OCI-LY1 (cell line): ENCODE measurements at regions not wholly inside any gene's neighbourhood (a gene's known extent, or its start where the extent isn't known, plus 50 kb on each side); places are given as distances from the start of the nearest gene placed in this dataset.

ENCODE experiments used
- H2AFZ ChIP-seq: fragments of 200-600 bp; sonication (generic), shearing (Covaris generic); 2 replicates; pipeline ENCODE4 v1.6.0; 2014; ENCODE audit warnings: antibody characterized with exemption, mild to moderate bottlenecking, low read length
- H3F3A ChIP-seq: fragments of 200-600 bp; sonication (generic), shearing (Covaris generic); 2 replicates; pipeline ENCODE4 v1.6.0; 2014; ENCODE audit warnings: mild to moderate bottlenecking, antibody characterized with exemption, low read length, moderate library complexity; ENCODE audit not compliant: insufficient read depth
- H3K27ac ChIP-seq: fragments of 200-600 bp; sonication (generic); 2 replicates; pipeline ENCODE4 v1.5.1; 2014; ENCODE audit warnings: low read length, mixed run types, mild to moderate bottlenecking, low read depth; ENCODE audit not compliant: poor library complexity, severe bottlenecking
- H3K27me3 ChIP-seq: fragments of 200-600 bp; sonication (generic); 2 replicates; pipeline ENCODE4 v1.6.0; 2014; ENCODE audit warnings: antibody characterized with exemption, mild to moderate bottlenecking, low read length, moderate library complexity; ENCODE audit not compliant: insufficient read depth
- H3K36me3 ChIP-seq: fragments of 200-600 bp; sonication (generic); 2 replicates; pipeline ENCODE4 v1.6.1; 2014; ENCODE audit warnings: mild to moderate bottlenecking, antibody characterized with exemption, low read length, moderate library complexity, mixed read lengths; ENCODE audit not compliant: insufficient read depth
- H3K4me1 ChIP-seq: fragments of 200-600 bp; sonication (generic); 2 replicates; pipeline ENCODE4 v1.5.1; 2014; ENCODE audit warnings: mild to moderate bottlenecking, low read length, moderate library complexity; ENCODE audit not compliant: insufficient read depth, severe bottlenecking
- H3K4me2 ChIP-seq: fragments of 200-600 bp; sonication (generic), shearing (Covaris generic); 2 replicates; pipeline ENCODE4 v1.6.1; 2014; ENCODE audit warnings: low read length
- H3K4me3 ChIP-seq: fragments of 200-600 bp; sonication (generic); 2 replicates; pipeline ENCODE4 v1.5.1; 2014; ENCODE audit warnings: low read length, low read depth, mild to moderate bottlenecking, mixed read lengths; ENCODE audit not compliant: poor library complexity, severe bottlenecking
- H3K79me2 ChIP-seq: fragments of 200-600 bp; shearing (Covaris generic); 2 replicates; pipeline ENCODE4 v1.6.1; 2016; ENCODE audit warnings: mixed run types, low read length, mixed read lengths; ENCODE audit not compliant: insufficient read depth
- H3K9ac ChIP-seq: fragments of 200-600 bp; sonication (generic), shearing (Covaris generic); 2 replicates; pipeline ENCODE4 v1.6.1; 2014; ENCODE audit warnings: mild to moderate bottlenecking, low read length, mixed read lengths
- H3K9me2 ChIP-seq: fragments of 200-600 bp; sonication (generic), shearing (Covaris generic); 2 replicates; pipeline ENCODE4 v1.6.1; 2014; ENCODE audit warnings: low read depth, mild to moderate bottlenecking, low read length, mixed read lengths
- H3K9me3 ChIP-seq: fragments of 200-600 bp; shearing (Covaris generic); 2 replicates; pipeline ENCODE4 v1.6.1; 2014; ENCODE audit warnings: low read length, mixed read lengths
- H4K20me1 ChIP-seq: fragments of 200-600 bp; sonication (generic), shearing (Covaris generic); 2 replicates; pipeline ENCODE4 v1.6.0; 2016; ENCODE audit warnings: mild to moderate bottlenecking, low read length; ENCODE audit not compliant: insufficient read depth
- CTCF ChIP-seq: fragments of 200-600 bp; sonication (generic), shearing (Covaris generic); IDR thresholded peaks from 2 replicates; pipeline ENCODE4 v1.5.1; 2017; ENCODE audit warnings: mild to moderate bottlenecking, antibody characterized with exemption, low read length, moderate library complexity, mixed read lengths
- EZH2 ChIP-seq: fragments of 200-600 bp; sonication (generic), shearing (Covaris generic); IDR thresholded peaks from 2 replicates; pipeline ENCODE4 v1.8.0; 2017; ENCODE audit warnings: borderline replicate concordance, mixed run types, mild to moderate bottlenecking, antibody characterized with exemption, low read length, moderate library complexity, mixed read lengths

- no peaks in the 10 kb centered on the region for H3K9me2 ChIP-seq
These were observed 215.4 kb upstream of the RTL1 start for GRCh38 chr14:101118746-101119591.

GRCh38 chr14:101119830-101120571 is 216.5 kb upstream of the RTL1 start:
- Histone ChIP-seq H3K27ac (no peak overlapping the region), H3K27me3 (no peaks in the 10 kb centered on the region; the same call in 1 of the 2 replicates), H3K9me3 (no peaks in the 10 kb centered on the region), H3K36me3 (no peaks in the 10 kb centered on the region), H3K4me3 (no peak overlapping the region), H3K4me2 (no peak overlapping the region), H3F3A (no peaks in the 10 kb centered on the region), H4K20me1 (no peaks in the 10 kb centered on the region), H3K9me2 (no peaks in the 10 kb centered on the region), H2AFZ (no peak overlapping the region), H3K79me2 (no peaks in the 10 kb centered on the region), H3K4me1 (no peaks in the 10 kb centered on the region), H3K9ac (no peak overlapping the region)
- TF ChIP-seq EZH2 (no peak), CTCF (no peak)

More at GRCh38 chr14:101118746-101119591, 215.4 kb upstream of the RTL1 start:
- Histone ChIP-seq H3K27me3 (no peaks in the 10 kb centered on the region; the same call in 1 of the 2 replicates), H3K4me3 (no peak overlapping the region), H3K9ac (no peak overlapping the region), H3F3A (no peaks in the 10 kb centered on the region), H3K27ac (no peak overlapping the region), H3K36me3 (no peaks in the 10 kb centered on the region), H2AFZ (no peak overlapping the region), H3K9me3 (no peaks in the 10 kb centered on the region), H3K4me2 (no peak overlapping the region), H3K79me2 (no peaks in the 10 kb centered on the region), H3K4me1 (no peaks in the 10 kb centered on the region), H4K20me1 (no peaks in the 10 kb centered on the region)
- TF ChIP-seq CTCF, result no peak
- no peak for TF ChIP-seq EZH2

- Histone ChIP-seq H3K4me1 (no peaks in the 10 kb centered on the region), H3K9me3 (no peaks in the 10 kb centered on the region)
These were observed 217.4 kb upstream of the RTL1 start for GRCh38 chr14:101120641-101121507.

More at GRCh38 chr14:101120641-101121507, 217.4 kb upstream of the RTL1 start:
- H3F3A ChIP-seq, result no peaks in the 10 kb centered on the region
- H3K4me3 ChIP-seq, result no peak overlapping the region
- H4K20me1 ChIP-seq, result no peaks in the 10 kb centered on the region
- H3K27ac ChIP-seq, result no peak overlapping the region
- no peak overlapping the region for H2AFZ ChIP-seq
- no peaks in the 10 kb centered on the region; the same call in 1 of the 2 replicates for H3K27me3 ChIP-seq
- TF ChIP-seq CTCF (no peak), EZH2 (no peak)
- no peak overlapping the region for H3K4me2 ChIP-seq
- H3K79me2 ChIP-seq, result no peaks in the 10 kb centered on the region
- no peaks in the 10 kb centered on the region for H3K36me3 ChIP-seq
- no peaks in the 10 kb centered on the region for H3K9me2 ChIP-seq
- H3K9ac ChIP-seq, result no peak overlapping the region
